GM19043 (cell line): ENCODE measurements at regions not wholly inside any gene's neighbourhood (a gene's known extent, or its start where the extent isn't known, plus 50 kb on each side); places are given as distances from the start of the nearest gene placed in this dataset.

Experiments
- ATAC-seq: cut with Tn5 transposase; IDR thresholded peaks from one replicate; pipeline ENCODE4 v1.9.1; 2021; ENCODE audit warnings: low read depth; ENCODE audit not compliant: unreplicated experiment

DNA sequence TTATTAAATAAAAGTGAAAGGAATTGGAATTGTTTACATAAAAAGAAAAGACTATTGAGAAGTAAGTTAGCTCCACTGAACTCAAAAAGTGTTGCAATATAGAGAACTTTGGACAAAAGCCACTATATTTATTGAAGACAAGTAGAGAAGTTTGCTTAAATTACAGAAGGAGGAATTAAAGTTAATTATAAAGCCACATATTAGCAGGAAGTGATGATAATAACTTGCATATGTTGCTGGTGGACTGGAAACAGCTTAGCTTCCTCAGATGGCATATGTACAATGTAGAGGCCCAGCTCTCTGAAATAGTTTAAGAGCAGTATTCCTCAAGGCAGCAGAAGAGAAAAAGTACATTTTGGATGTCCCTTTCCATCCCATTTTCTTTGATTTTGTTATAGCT lies 400.7 kb downstream of the GATA3 start:
- ATAC-seq = no peak

- no peak for ATAC-seq
These were observed 401.9 kb downstream of the GATA3 start for GRCh38 chr10:8456386-8456785.

DNA sequence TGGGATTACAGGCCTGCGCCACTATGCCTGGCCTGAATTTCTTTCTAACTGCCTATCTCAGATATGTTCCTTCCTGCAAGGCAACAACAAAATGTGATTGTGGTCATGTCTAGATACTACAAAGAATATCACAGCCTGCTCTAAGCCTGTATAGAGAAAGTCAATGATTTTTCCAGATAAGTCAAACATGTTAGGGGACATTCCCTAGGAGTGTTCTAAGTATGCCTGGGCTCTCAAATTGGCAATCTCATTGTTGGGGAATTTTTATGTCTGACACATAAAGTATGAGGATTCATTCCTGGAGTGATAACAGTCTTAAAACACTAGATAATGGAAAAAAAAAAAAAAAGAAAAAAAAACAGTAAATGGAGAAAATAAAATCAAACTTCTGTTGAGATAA lies 406.1 kb downstream of the GATA3 start:
- no peak for ATAC-seq

DNA sequence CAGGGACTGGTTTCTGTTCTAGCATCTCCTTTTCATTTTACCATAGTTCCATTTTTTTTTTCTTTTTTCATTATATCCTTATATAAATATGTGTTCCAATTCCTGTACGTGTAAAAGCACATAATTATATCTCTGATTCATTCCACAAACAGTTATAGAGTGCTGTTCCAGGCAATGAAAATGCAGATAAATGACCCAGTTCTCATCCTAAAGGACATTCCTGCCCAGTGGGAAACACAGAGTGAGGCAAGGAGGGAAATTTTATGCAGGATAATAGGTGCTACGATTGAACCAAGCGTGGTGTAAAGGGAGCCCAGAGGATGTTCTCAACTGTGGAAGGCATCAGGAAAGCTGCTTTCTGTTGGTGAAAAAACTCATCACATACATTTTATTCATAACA lies 408.1 kb downstream of the GATA3 start:
- ATAC-seq = no peak

DNA sequence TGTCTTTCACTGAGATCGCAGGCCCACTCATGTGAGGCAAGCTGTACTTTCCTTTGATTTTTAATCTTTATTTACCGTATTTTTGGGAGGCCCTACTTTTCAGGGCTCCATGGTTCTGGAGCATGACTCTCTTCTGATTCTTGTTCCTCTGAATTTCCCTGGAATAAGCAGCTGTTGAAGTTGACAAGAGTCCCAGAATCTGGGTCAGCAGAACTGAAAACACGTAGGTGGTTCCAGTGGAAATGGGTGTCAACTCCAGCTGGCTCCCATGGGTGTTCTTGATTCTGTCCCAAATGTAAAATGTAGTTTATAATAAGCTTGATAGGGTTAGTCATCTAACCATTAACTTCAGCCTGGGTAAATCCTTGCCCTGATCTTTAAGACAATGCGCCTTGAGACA lies 409.4 kb downstream of the GATA3 start:
- no peak for ATAC-seq

GRCh38 chr10:8468477-8468876 lies 414.0 kb downstream of the GATA3 start:
- ATAC-seq = no peak

DNA sequence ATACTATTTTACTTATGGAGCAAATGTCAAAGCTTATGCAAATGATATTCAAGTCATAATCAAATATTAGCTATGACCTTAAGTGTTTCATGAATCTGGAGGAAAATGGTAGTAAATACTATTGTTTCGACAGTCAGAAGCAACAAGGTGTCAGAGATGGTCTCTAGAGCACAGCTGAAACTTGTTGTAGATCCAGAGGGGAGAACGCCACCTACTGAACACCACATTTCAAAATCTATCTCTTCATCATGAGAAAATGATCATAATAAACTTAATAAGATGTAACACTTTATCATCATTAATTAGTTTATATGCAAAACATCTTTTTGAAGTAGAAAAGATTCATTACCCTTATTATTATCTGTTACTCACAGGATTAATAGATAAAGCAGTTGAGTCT lies 418.7 kb downstream of the GATA3 start:
- ATAC-seq = no peak

DNA sequence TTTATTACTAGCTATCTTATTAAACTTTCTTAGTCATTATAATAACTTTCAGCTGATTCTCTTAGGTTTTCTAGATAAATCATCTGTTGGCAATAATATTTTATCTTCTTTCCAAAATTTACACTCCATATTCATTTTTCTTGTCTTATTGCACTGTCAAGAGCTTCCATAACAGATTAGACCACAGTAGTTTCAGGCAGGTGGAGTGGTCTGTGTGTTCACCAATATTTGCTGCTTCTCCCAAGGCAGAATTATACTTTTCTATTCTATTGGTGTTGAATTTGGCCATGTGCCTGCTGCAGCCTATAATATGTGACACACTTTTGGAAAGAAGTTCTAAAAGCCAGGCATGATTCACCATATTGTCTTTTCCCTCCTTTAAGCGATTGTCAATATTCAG lies 422.8 kb downstream of the GATA3 start:
- no peak for ATAC-seq

DNA sequence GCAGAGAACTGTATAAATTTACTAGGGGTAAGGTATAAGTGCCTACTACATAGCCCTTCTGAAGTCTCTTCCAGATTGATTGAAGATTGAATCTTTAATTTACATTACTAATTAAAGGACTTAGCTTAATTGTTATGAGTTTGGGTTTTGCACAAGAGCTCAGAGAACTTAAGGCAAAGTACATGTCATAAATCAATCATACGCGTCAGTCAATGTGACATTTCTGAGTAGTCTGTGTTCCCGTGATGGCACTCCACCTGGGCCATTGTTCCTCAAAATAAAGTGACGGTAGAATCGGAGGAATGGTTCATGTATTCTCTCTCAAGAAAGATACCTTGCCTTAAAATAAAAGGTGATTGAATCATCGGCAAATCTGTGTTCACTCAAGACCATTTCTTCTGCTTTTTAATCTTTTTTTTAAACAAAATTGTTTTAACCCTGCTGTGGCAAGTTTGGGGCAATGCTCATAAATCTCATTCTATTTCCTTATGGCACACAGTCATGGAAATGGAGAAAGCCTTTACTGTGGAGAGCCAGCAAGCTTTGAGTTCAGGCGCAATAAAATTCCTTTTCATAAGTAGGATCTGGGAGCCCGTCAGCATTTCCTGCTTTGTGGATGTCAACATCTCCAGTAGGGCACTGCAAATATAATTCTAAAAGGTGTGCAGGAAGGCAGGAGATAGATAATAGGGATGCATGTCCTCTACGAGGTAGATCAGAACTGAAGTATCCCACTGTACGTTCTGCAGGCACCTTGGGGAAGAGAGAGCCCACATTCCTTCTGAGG lies 427.4 kb downstream of the GATA3 start:
- no peak for ATAC-seq

- no peak for ATAC-seq
These were observed 430.5 kb downstream of the GATA3 start for GRCh38 chr10:8485032-8485431.

DNA sequence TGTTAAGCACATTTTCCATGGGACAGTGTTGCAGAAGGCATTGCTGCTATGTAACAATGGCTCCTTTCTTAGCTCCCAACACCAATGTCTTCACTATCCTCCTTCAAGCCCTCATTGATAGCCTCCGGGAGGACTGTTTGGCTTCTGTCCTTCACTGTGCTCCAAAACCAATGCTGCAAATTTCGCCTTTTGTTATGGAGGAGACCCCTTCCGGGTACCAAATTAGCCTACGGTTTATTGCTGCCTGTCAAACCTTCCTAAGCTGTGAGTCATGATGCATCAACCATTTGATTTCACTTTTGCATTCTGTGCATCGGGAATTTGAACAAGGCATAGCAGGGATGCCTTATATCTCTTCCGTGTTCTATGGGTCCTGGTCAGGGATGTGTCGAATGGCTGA lies 432.9 kb downstream of the GATA3 start:
- no peak for ATAC-seq

DNA sequence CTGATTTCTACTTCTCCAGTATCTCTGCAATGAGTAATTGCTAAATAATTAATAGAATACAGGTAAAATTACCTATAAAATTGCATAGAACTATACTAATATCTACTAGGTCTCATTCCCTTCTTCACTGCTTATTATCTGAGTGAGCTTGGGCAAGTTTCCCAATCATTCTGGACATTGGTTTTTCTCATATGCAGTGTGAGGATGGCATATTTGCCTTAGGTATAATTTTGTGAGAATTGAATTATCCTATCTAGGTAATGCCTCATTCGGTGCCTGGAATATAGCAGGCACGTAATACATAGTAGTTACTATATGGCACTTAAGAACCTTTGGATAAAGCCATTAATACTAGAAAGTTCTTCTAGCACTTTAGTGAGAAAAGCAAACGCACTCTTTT lies 434.7 kb downstream of the GATA3 start:
- no peak for ATAC-seq

GRCh38 chr10:8489823-8490222 lies 435.3 kb downstream of the GATA3 start:
- ATAC-seq = no peak

DNA sequence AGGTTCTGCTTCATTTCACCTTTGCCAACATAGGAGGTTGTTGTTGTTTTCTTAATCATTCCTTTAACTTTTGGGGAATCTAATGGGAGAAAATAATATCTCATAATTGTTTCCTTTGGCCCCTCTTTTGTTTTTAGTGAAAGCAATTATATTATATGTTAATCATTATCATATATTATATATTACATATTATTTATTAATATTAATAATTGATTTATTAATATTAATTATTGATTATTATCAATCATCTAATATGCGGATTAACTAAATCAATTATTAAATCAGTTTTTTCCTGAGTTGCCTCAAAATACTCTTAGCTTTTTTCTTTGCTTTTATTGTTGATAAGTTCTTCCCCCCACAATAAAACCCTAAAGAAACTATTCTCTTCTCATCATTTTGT lies 443.8 kb downstream of the GATA3 start:
- no peak for ATAC-seq

DNA sequence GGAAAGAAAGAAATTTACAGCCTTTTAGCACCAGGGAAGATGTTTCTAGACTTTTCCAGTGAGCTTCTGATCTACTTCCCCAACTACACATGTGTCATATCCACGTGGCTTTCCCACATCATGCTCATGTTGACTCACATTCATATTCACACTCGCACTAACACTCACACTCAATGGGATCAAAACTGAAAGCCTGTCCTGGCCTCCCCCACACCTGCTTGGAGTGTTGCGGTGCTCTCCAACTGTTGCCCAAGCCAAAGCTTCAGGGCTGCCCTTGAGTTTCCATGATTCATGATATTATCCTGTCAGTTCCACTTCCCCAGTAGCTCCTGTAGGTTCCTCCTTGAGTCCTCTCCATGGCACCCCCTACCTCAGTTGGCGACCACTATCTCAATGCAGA lies 444.4 kb downstream of the GATA3 start:
- ATAC-seq = no peak

DNA sequence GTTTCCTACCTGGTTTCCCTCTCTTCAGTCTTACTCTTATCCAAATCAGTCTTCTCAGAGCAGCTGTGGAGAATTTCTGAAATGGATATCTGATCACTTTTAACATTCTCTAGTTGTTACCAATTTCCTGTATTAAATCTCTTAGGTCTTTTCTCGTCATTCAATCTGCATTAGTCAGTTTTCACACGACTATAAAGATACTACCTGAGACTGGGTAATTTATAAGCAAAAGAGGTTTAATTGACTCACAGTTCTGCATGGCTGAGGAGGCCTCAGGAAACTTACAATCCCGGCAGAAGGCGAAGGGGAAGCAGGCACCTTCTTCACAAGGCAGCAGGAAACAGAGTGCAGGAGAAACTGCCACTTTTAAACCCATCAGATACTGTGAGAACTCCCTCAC lies 444.8 kb downstream of the GATA3 start:
- no peak for ATAC-seq

DNA sequence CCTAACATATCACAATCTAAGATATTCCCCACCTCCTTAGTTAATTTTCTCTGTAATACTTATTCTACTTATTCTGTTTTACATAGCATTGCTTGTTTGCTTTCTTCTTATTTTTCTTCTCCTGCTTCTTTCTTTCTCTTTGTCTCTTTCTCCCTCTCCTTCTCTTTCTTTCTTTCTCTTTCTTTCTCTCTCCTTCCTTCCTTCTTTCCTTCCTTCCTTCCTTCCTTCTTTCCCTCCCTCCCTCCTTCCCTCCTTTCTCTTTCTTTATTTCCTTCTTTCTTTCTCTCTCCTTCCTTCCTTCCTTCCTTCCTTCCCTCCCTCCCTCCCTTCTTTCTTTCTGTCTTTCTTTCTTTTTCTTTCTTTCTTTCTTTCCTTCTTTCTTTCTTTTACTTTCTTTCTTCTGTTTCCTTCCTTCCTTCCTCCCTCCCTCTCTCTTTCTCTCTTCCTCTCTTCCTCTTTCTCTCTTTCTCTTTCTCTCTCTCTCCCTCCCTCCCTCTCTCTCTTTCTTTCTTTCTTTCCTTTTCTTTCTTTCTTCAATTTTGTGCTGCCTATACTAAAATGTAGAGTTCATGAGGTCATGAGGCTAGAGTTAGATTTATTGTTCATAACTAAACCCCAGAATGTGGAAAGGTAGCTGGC lies 445.4 kb downstream of the GATA3 start:
- no peak for ATAC-seq

GRCh38 chr10:8502573-8502972 lies 448.1 kb downstream of the GATA3 start:
- no peak for ATAC-seq

- no peak for ATAC-seq
These were observed 450.0 kb downstream of the GATA3 start for GRCh38 chr10:8504499-8504898.

DNA sequence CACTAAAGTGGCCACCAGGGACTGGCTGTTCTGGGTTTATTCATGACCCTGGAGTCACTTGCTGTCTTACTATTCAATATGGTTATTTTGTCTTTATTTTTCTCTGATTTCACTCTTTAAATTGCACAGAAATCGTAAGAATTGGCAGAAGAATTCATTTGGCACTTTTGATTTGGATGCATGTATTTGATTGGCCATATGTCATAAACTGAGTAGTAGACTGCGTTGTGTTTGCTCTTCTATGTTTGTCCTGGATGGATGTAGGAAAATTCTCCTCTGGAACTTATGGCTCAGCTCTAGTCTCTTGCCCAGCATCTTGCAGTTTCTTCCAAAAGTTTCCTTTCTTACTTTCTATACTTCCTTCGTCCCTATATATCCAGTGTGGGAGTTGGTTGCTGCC lies 452.7 kb downstream of the GATA3 start:
- ATAC-seq = no peak

- ATAC-seq = no peak
These were observed 454.4 kb downstream of the GATA3 start for GRCh38 chr10:8508882-8509281.

- no peak for ATAC-seq
These were observed 456.0 kb downstream of the GATA3 start for GRCh38 chr10:8510471-8510870.
